IMR-90 (cell line): ENCODE measurements at regions not wholly inside any gene's neighbourhood (a gene's known extent, or its start where the extent isn't known, plus 50 kb on each side); places are given as distances from the start of the nearest gene placed in this dataset.
"Not testable (repeated sequence)": the region's sequence is repeated elsewhere in the genome, so short reads cannot be mapped to it uniquely, and the experiment has no call there.

Experiments used
- ATAC-seq: fragments of 200-7000 bp; cut with Tn5 transposase; 2 replicates; pipeline ENCODE4 v1.9.1; 2020; ENCODE audit warnings: low read depth, mild to moderate bottlenecking, moderate library complexity
- BruUV-seq: library from RNA; stranded (reverse); fragments of 400-500 nt; replicated peaks from 2 replicates; lab custom pipeline; 2021; lab: Mats Ljungman, UMichigan
- CTCF ChIA-PET: fragments of 300-600 bp; formaldehyde crosslinking; extraction: SDS; loops from one replicate; lab custom pipeline; 2021; ENCODE audit warnings: antibody characterized with exemption; lab: Yijun Ruan, JAX
- POLR2A ChIA-PET: fragments of 300-600 bp; sonication (Branson Sonifier 250); formaldehyde crosslinking; loops from one replicate; lab custom pipeline; 2022; ENCODE audit warnings: antibody characterized with exemption; ENCODE audit not compliant: unreplicated experiment; lab: Charles Lee
- DNase-seq: peaks from one replicate; pipeline ENCODE4 v3.0.0; 2013
- H2AFZ ChIP-seq: replicated peaks from 2 replicates; pipeline ENCODE3; 2013; ENCODE audit warnings: low read length, mild to moderate bottlenecking; ENCODE audit not compliant: poor library complexity
- H2AK5ac ChIP-seq: 2 replicates; pipeline ENCODE4 v1.6.1; 2013; ENCODE audit warnings: low read depth, low read length, inconsistent platforms
- H2AK9ac ChIP-seq: replicated peaks from 2 replicates; pipeline ENCODE3; 2013; ENCODE audit warnings: mild to moderate bottlenecking, low read depth, low read length, moderate library complexity; ENCODE audit not compliant: poor library complexity
- H2BK120ac ChIP-seq: 2 replicates; pipeline ENCODE4 v1.6.1; 2013; ENCODE audit warnings: low read depth, low read length, inconsistent platforms
- H2BK15ac ChIP-seq: 3 replicates; pipeline ENCODE4 v1.6.1; 2013; ENCODE audit warnings: low read depth, low read length, inconsistent platforms
- H2BK20ac ChIP-seq: 2 replicates; pipeline ENCODE4 v1.6.1; 2013; ENCODE audit warnings: low read depth, mild to moderate bottlenecking, inconsistent platforms, low read length, moderate library complexity
- H2BK5ac ChIP-seq: 2 replicates; pipeline ENCODE4 v1.6.1; 2013; ENCODE audit warnings: mild to moderate bottlenecking, low read depth, low read length, inconsistent platforms; ENCODE audit not compliant: poor library complexity, severe bottlenecking
- H3K14ac ChIP-seq: replicated peaks from 2 replicates; pipeline ENCODE4 v1.6.1; 2013; ENCODE audit warnings: low read depth, low read length, inconsistent platforms
- H3K18ac ChIP-seq: 2 replicates; pipeline ENCODE4 v1.6.1; 2013; ENCODE audit warnings: low read depth, low read length, control low read depth
- H3K23ac ChIP-seq: 2 replicates; pipeline ENCODE4 v1.6.1; 2013; ENCODE audit warnings: low read depth, low read length, inconsistent platforms
- H3K27ac ChIP-seq: 2 replicates; pipeline ENCODE4 v1.5.1; 2013; ENCODE audit warnings: mild to moderate bottlenecking, control low read depth, low read length; ENCODE audit not compliant: insufficient read depth
- H3K27me3 ChIP-seq: 2 replicates; pipeline ENCODE4 v1.6.1; 2013; ENCODE audit warnings: low read length; ENCODE audit not compliant: control insufficient read depth, insufficient read depth
- H3K36me3 ChIP-seq: 2 replicates; pipeline ENCODE4 v1.6.1; 2013; ENCODE audit warnings: low read length, mixed read lengths; ENCODE audit not compliant: control insufficient read depth, insufficient read depth
- H3K4ac ChIP-seq: 2 replicates; pipeline ENCODE4 v1.6.1; 2013; ENCODE audit warnings: low read depth, low read length, inconsistent platforms
- H3K4me1 ChIP-seq: 2 replicates; pipeline ENCODE4 v1.6.1; 2013; ENCODE audit warnings: low read length, mixed read lengths; ENCODE audit not compliant: control insufficient read depth, insufficient read depth
- H3K4me2 ChIP-seq: 2 replicates; pipeline ENCODE4 v1.6.1; 2013; ENCODE audit warnings: low read depth, mild to moderate bottlenecking, control low read depth, low read length, moderate library complexity
- H3K4me3 ChIP-seq: 2 replicates; pipeline ENCODE4 v1.5.1; 2013; ENCODE audit warnings: low read depth, mild to moderate bottlenecking, control low read depth, low read length, moderate library complexity; ENCODE audit not compliant: insufficient read depth
- H3K56ac ChIP-seq: 2 replicates; pipeline ENCODE4 v1.6.1; 2013; ENCODE audit warnings: low read length, inconsistent platforms; ENCODE audit not compliant: insufficient read depth; ENCODE audit errors: extremely low read depth
- H3K79me1 ChIP-seq, 2 experiments: 2 replicates each; pipeline ENCODE4 v1.6.1; 2013; ENCODE audit warnings: low read length in 2 of 2, inconsistent platforms in 1 of 2, low read depth in 1 of 2
- H3K9ac ChIP-seq: 2 replicates; pipeline ENCODE4 v1.6.1; 2013; ENCODE audit warnings: low read depth, low read length, control low read depth
- H3K9me1 ChIP-seq: 2 replicates; pipeline ENCODE4 v1.6.1; 2013; ENCODE audit warnings: low read length, inconsistent platforms; ENCODE audit not compliant: insufficient read depth
- H3K9me3 ChIP-seq: 2 replicates; pipeline ENCODE4 v1.6.1; 2013; ENCODE audit warnings: low read length; ENCODE audit not compliant: control insufficient read depth, insufficient read depth
- H4K20me1 ChIP-seq: 2 replicates; pipeline ENCODE4 v1.6.1; 2013; ENCODE audit warnings: low read length, inconsistent platforms; ENCODE audit not compliant: insufficient read depth
- H4K5ac ChIP-seq: 2 replicates; pipeline ENCODE4 v1.6.1; 2013; ENCODE audit warnings: mild to moderate bottlenecking, low read depth, low read length, control low read depth
- H4K8ac ChIP-seq, 2 experiments: 2 replicates each; pipeline ENCODE4 v1.6.1; 2013; ENCODE audit warnings: low read depth in 2 of 2, low read length in 2 of 2, control low read depth in 1 of 2, inconsistent platforms in 1 of 2
- H4K91ac ChIP-seq: 2 replicates; pipeline ENCODE4 v1.6.1; 2013; ENCODE audit warnings: low read depth, low read length, inconsistent platforms; ENCODE audit not compliant: insufficient read depth
- WGBS, 2 experiments: methylation state at CpG; one replicate each; pipeline versions ENCODE4 v1.1.5 to v1.1.7; 2013; ENCODE audit warnings: missing lambda C conversion rate in 2 of 2; ENCODE audit not compliant: insufficient read length in 1 of 2; ENCODE audit errors: extremely low coverage in 2 of 2; 5-methylcytosine and 5-hydroxymethylcytosine counted together
- dilution Hi-C: fragments of 300-500 bp; cut with HindIII; formaldehyde crosslinking; loops from one replicate; pipeline ENCODE4 v1.14.3; 2018; ENCODE audit warnings: low sequenced_read_pairs; ENCODE audit not compliant: unreplicated experiment
- in situ Hi-C: fragments of 300-500 bp; cut with MboI; formaldehyde crosslinking; loops from 3 replicates; pipeline ENCODE4 v1.14.3; 2019; ENCODE audit warnings: low sequenced_read_pairs, inconsistent platforms, mixed read lengths
- intact Hi-C: fragments of 100-400 bp; cut with micrococcal nuclease; formaldehyde crosslinking; loops from 2 replicates; pipeline ENCODE4 v1.10.0; 2022

DNA sequence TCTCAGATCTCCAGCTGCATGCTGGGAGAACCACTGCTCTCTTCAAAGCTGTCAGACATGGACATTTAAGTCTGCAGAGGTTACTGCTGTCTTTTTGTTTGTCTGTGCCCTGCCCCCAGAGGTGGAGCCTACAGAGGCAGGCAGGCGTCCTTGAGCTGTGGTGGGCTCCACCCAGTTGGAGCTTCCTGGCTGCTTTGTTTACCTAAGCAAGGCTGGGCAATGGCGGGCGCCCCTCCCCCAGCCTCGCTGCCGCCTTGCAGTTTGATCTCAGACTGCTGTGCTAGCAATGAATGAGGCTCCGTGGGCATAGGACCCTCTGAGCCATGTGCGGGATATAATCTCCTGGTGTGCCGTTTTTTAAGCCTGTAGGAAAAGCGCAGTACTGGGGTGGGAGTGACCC is 156.3 kb downstream of the LRATD1 start:
- H2BK120ac ChIP-seq, H3K9me1 ChIP-seq, H3K27ac ChIP-seq, H2BK20ac ChIP-seq, H3K36me3 ChIP-seq, H3K14ac ChIP-seq, H2AK9ac ChIP-seq, H3K4ac ChIP-seq, H3K27me3 ChIP-seq, POLR2A ChIA-PET, BruUV-seq, H3K4me3 ChIP-seq, H3K4me2 ChIP-seq, H4K91ac ChIP-seq, dilution Hi-C loops, H2BK15ac ChIP-seq, in situ Hi-C loops, H3K9me3 ChIP-seq, H2AK5ac ChIP-seq, DNase-seq, H3K56ac ChIP-seq, H3K23ac ChIP-seq, CTCF ChIA-PET, H3K9ac ChIP-seq, H3K79me1 ChIP-seq, H2AFZ ChIP-seq, H4K8ac ChIP-seq, intact Hi-C loops, H4K5ac ChIP-seq, ATAC-seq, H3K18ac ChIP-seq, H2BK5ac ChIP-seq, H4K20me1 ChIP-seq, H3K4me1 ChIP-seq: not testable (repeated sequence)
- no CpG with 5 or more reads among the region's 9 CpGs for WGBS, 2 experiments
